SK-N-SH (cell line): ENCODE measurements at regions not wholly inside any gene's neighbourhood (a gene's known extent, or its start where the extent isn't known, plus 50 kb on each side); places are given as distances from the start of the nearest gene placed in this dataset.

Source experiments
- CTCF ChIA-PET: fragments of 300-600, 350-600 bp; formaldehyde crosslinking; extraction: SDS; loops from one replicate; lab custom pipeline; 2021; lab: Yijun Ruan, JAX
- POLR2A ChIA-PET: fragments of 350-600 bp; sonication (Branson Sonifier 250); formaldehyde crosslinking; extraction: SDS; loops from one replicate; lab custom pipeline; 2020; ENCODE audit warnings: antibody characterized with exemption, inconsistent platforms; lab: Yijun Ruan, JAX
- DNase-seq: peaks from one replicate; pipeline ENCODE4 v3.0.0; 2012
- H2AFZ ChIP-seq: fragments of 200-600 bp; sonication (generic); 2 replicates; pipeline ENCODE4 v1.8.1; 2016; ENCODE audit warnings: antibody characterized with exemption, mild to moderate bottlenecking, low read depth
- H3F3A ChIP-seq: fragments of 200-600 bp; sonication (generic); replicated peaks from 2 replicates; pipeline ENCODE3; 2016; ENCODE audit warnings: antibody characterized with exemption, mild to moderate bottlenecking; ENCODE audit not compliant: insufficient read depth
- H3K27ac ChIP-seq, 2 experiments: fragments of 200-500 bp in 1 of 2; fragments of 200-600 bp in 1 of 2; sonication (Bioruptor generic) in 1 of 2; sonication (generic), shearing (Covaris generic) in 1 of 2; 2 replicates each; pipeline versions ENCODE4 v1.5.1 to v1.6.1; 2014 to 2016; ENCODE audit warnings: low read depth in 2 of 2, inconsistent platforms in 1 of 2, low read length in 1 of 2, mild to moderate bottlenecking in 1 of 2, mixed read lengths in 1 of 2
- H3K27me3 ChIP-seq: fragments of 200-600 bp; sonication (generic), shearing (Covaris generic); 2 replicates; pipeline ENCODE4 v1.6.1; 2016; ENCODE audit warnings: mixed run types; ENCODE audit not compliant: insufficient read depth
- H3K36me3 ChIP-seq, 2 experiments: fragments of 200-500 bp in 1 of 2; fragments of 200-600 bp in 1 of 2; sonication (Bioruptor generic) in 1 of 2; sonication (generic) in 1 of 2; replicated peaks in 1 of 2; 2 replicates each; pipeline versions ENCODE3 to v1.5.1; 2014 to 2016; ENCODE audit warnings: low read length in 1 of 2, mild to moderate bottlenecking in 1 of 2; ENCODE audit not compliant: insufficient read depth in 2 of 2, control insufficient read depth in 1 of 2
- H3K4me1 ChIP-seq, 2 experiments: fragments of 200-500 bp in 1 of 2; fragments of 200-600 bp in 1 of 2; sonication (Bioruptor generic) in 1 of 2; sonication (generic), shearing (Covaris generic) in 1 of 2; 2 replicates each; pipeline versions ENCODE4 v1.5.1 to v1.6.1; 2014 to 2016; ENCODE audit warnings: low read depth in 1 of 2, low read length in 1 of 2, mixed run types in 1 of 2; ENCODE audit not compliant: insufficient read depth in 2 of 2, control insufficient read depth in 1 of 2
- H3K4me2 ChIP-seq: fragments of 200-600 bp; sonication (generic), shearing (Covaris generic); 2 replicates; pipeline ENCODE4 v1.6.1; 2017; ENCODE audit warnings: mixed run types
- H3K4me3 ChIP-seq, 2 experiments: fragments of 200-500 bp in 1 of 2; fragments of 200-600 bp in 1 of 2; sonication (Bioruptor generic) in 1 of 2; sonication (generic), shearing (Covaris generic) in 1 of 2; 2 replicates each; pipeline versions ENCODE4 v1.5.1 to v1.8.1; 2014 to 2016; ENCODE audit warnings: low read depth in 2 of 2, inconsistent platforms in 1 of 2, low read length in 1 of 2, mild to moderate bottlenecking in 1 of 2, mixed read lengths in 1 of 2, moderate library complexity in 1 of 2
- H3K79me2 ChIP-seq: fragments of 200-600 bp; sonication (generic); 2 replicates; pipeline ENCODE4 v1.8.1; 2017; ENCODE audit warnings: mild to moderate bottlenecking; ENCODE audit not compliant: insufficient read depth
- H3K9ac ChIP-seq: fragments of 200-600 bp; sonication (generic); 2 replicates; pipeline ENCODE4 v1.6.1; 2017; ENCODE audit warnings: mixed run types
- H3K9me2 ChIP-seq: fragments of 200-600 bp; sonication (generic); 2 replicates; pipeline ENCODE4 v1.6.1; 2017; ENCODE audit warnings: mixed run types
- H3K9me3 ChIP-seq: fragments of 200-600 bp; sonication (generic); 2 replicates; pipeline ENCODE4 v1.6.1; 2017; ENCODE audit warnings: mixed run types, mild to moderate bottlenecking, moderate library complexity
- H4K20me1 ChIP-seq: fragments of 200-600 bp; sonication (generic); 2 replicates; pipeline ENCODE4 v1.6.1; 2017; ENCODE audit warnings: mild to moderate bottlenecking, mixed run types; ENCODE audit not compliant: insufficient read depth
- CHD2 ChIP-seq: fragments of 150-350 bp; IDR thresholded peaks from 2 replicates; pipeline ENCODE4 v1.6.1; 2018; ENCODE audit warnings: low read length; ENCODE audit not compliant: partially characterized antibody
- FOXM1 ChIP-seq: IDR thresholded peaks from 2 replicates; pipeline ENCODE4 v1.4.0; 2012; ENCODE audit warnings: low read depth, mild to moderate bottlenecking
- GABPA ChIP-seq: IDR thresholded peaks from 2 replicates; pipeline ENCODE4 v1.4.0; 2012; ENCODE audit warnings: low read depth, mild to moderate bottlenecking
- JUND ChIP-seq: IDR thresholded peaks from 2 replicates; pipeline ENCODE4 v1.4.0; 2012
- MXI1 ChIP-seq: IDR thresholded peaks from 2 replicates; pipeline ENCODE4 v1.6.1; 2012; ENCODE audit warnings: mild to moderate bottlenecking, low read depth, low read length, improper control_type of control experiment
- NRF1 ChIP-seq: IDR thresholded peaks from 2 replicates; pipeline ENCODE4 v1.6.1; 2012; ENCODE audit warnings: low read depth, mild to moderate bottlenecking, low read length
- RXRA ChIP-seq: IDR thresholded peaks from 2 replicates; pipeline ENCODE4 v1.4.0; 2012; ENCODE audit warnings: low read depth, mild to moderate bottlenecking, borderline replicate concordance
- SIN3A ChIP-seq: IDR thresholded peaks from 2 replicates; pipeline ENCODE4 v1.6.1; 2012; ENCODE audit warnings: low read depth, mild to moderate bottlenecking, low read length, moderate library complexity, borderline replicate concordance
- TAF1 ChIP-seq: IDR thresholded peaks from 2 replicates; pipeline ENCODE4 v1.6.1; 2012; ENCODE audit warnings: low read depth, mild to moderate bottlenecking, low read length, moderate library complexity, borderline replicate concordance
- TCF12 ChIP-seq: IDR thresholded peaks from 2 replicates; pipeline ENCODE4 v1.4.0; 2012
- WGBS: methylation state at CpG from one replicate; pipeline ENCODE4 v1.1.6; 2017; ENCODE audit warnings: low lambda C conversion rate; 5-methylcytosine and 5-hydroxymethylcytosine counted together
- TF ChIP-seq, protein P1 (sequence below): IDR thresholded peaks from 2 replicates; pipeline ENCODE4 v1.4.0; 2012; ENCODE audit warnings: low read depth
- TF ChIP-seq, protein P2 (sequence below): IDR thresholded peaks from 2 replicates; pipeline ENCODE4 v1.4.0; 2012; ENCODE audit warnings: low read depth, borderline replicate concordance
- TF ChIP-seq, protein P3 (sequence below): fragments of 150-350 bp; IDR thresholded peaks from 2 replicates; pipeline ENCODE4 v1.6.1; 2016; ENCODE audit warnings: mild to moderate bottlenecking, low read depth, low read length
- TF ChIP-seq, protein P4 (sequence below): IDR thresholded peaks from 2 replicates; pipeline ENCODE4 v1.6.1; 2012; ENCODE audit warnings: mild to moderate bottlenecking, low read depth, low read length, moderate library complexity
- TF ChIP-seq, protein P5 (sequence below): IDR thresholded peaks from 2 replicates; pipeline ENCODE4; 2012

DNA sequence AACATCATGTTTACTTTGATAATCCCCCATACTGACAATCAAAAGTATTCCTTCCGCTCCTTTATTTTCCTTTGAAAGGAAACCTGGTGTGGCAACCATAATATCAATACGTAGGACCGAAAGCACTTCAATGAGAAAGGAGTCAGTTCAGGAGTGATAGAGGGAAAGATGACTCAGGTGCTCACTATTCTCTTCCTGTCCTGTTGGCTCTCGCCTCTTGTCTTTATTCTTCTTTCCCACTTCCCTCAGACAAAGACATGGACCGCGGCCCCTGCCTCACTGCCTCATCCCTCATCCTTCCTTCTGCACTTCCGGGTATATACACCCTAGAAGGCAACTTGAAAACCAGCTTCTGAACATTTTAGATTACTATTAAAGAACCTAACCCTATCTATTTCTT, 49.8 kb upstream of the TNIP3 start:
- Histone ChIP-seq H3K27me3 (peaks cover 4% of the 10 kb centered on the region), H4K20me1 (no peaks in the 10 kb centered on the region), H3K4me1 (no peaks in the 10 kb centered on the region), H3K27ac (no peak overlapping the region), H3K9me3 (no peaks in the 10 kb centered on the region), H3K9me2 (no peaks in the 10 kb centered on the region), H3F3A (peaks cover 3% of the 10 kb centered on the region), H3K9ac (no peak overlapping the region), H3K79me2 (no peaks in the 10 kb centered on the region), H3K36me3 (no peaks in the 10 kb centered on the region), H2AFZ (no peak overlapping the region), H3K4me2 (no peak overlapping the region), H3K4me3 (no peak overlapping the region)
- 41% methylated on average over 7 of the region's 7 CpGs for WGBS
- no peak for DNase-seq
- ChIA-PET CTCF (no interaction called here), POLR2A (no interaction called here)
- TF ChIP-seq MXI1 (no peak), NRF1 (no peak), JUND (no peak), FOXM1 (no peak), SIN3A (no peak), TAF1 (no peak), TCF12 (no peak), RXRA (no peak), GABPA (no peak), CHD2 (no peak)
- TF ChIP-seq, protein P1, sequence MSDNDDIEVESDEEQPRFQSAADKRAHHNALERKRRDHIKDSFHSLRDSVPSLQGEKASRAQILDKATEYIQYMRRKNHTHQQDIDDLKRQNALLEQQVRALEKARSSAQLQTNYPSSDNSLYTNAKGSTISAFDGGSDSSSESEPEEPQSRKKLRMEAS = no peak
- TF ChIP-seq, protein P2, sequence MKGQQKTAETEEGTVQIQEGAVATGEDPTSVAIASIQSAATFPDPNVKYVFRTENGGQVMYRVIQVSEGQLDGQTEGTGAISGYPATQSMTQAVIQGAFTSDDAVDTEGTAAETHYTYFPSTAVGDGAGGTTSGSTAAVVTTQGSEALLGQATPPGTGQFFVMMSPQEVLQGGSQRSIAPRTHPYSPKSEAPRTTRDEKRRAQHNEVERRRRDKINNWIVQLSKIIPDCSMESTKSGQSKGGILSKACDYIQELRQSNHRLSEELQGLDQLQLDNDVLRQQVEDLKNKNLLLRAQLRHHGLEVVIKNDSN = no peak
- TF ChIP-seq, protein P3, sequence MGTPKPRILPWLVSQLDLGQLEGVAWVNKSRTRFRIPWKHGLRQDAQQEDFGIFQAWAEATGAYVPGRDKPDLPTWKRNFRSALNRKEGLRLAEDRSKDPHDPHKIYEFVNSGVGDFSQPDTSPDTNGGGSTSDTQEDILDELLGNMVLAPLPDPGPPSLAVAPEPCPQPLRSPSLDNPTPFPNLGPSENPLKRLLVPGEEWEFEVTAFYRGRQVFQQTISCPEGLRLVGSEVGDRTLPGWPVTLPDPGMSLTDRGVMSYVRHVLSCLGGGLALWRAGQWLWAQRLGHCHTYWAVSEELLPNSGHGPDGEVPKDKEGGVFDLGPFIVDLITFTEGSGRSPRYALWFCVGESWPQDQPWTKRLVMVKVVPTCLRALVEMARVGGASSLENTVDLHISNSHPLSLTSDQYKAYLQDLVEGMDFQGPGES = no peak
- TF ChIP-seq, protein P4, sequence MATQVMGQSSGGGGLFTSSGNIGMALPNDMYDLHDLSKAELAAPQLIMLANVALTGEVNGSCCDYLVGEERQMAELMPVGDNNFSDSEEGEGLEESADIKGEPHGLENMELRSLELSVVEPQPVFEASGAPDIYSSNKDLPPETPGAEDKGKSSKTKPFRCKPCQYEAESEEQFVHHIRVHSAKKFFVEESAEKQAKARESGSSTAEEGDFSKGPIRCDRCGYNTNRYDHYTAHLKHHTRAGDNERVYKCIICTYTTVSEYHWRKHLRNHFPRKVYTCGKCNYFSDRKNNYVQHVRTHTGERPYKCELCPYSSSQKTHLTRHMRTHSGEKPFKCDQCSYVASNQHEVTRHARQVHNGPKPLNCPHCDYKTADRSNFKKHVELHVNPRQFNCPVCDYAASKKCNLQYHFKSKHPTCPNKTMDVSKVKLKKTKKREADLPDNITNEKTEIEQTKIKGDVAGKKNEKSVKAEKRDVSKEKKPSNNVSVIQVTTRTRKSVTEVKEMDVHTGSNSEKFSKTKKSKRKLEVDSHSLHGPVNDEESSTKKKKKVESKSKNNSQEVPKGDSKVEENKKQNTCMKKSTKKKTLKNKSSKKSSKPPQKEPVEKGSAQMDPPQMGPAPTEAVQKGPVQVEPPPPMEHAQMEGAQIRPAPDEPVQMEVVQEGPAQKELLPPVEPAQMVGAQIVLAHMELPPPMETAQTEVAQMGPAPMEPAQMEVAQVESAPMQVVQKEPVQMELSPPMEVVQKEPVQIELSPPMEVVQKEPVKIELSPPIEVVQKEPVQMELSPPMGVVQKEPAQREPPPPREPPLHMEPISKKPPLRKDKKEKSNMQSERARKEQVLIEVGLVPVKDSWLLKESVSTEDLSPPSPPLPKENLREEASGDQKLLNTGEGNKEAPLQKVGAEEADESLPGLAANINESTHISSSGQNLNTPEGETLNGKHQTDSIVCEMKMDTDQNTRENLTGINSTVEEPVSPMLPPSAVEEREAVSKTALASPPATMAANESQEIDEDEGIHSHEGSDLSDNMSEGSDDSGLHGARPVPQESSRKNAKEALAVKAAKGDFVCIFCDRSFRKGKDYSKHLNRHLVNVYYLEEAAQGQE = no peak
- TF ChIP-seq, protein P5, sequence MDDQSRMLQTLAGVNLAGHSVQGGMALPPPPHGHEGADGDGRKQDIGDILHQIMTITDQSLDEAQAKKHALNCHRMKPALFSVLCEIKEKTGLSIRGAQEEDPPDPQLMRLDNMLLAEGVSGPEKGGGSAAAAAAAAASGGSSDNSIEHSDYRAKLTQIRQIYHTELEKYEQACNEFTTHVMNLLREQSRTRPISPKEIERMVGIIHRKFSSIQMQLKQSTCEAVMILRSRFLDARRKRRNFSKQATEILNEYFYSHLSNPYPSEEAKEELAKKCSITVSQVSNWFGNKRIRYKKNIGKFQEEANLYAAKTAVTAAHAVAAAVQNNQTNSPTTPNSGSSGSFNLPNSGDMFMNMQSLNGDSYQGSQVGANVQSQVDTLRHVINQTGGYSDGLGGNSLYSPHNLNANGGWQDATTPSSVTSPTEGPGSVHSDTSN = no peak
